Activated naive CD8-positive, alpha-beta T cell treated with anti-CD3 and anti-CD28 coated beads, Interleukin-2, amount 50 U/mL, for 24 hours (primary cell): ENCODE measurements at regions not wholly inside any gene's neighbourhood (a gene's known extent, or its start where the extent isn't known, plus 50 kb on each side); places are given as distances from the start of the nearest gene placed in this dataset.

ENCODE experiments used
- ATAC-seq: fragments of 150-1000 bp; cut with Tn5 transposase; one replicate; pipeline ENCODE4 v1.10.0; 2021
- DNase-seq: peaks from one replicate; pipeline ENCODE4 v3.0.0; 2021
- H3K27ac Mint-ChIP-seq: one replicate; pipeline ENCODE4 v1.8.0; 2021; ENCODE audit warnings: mild to moderate bottlenecking, mixed read lengths
- H3K27me3 Mint-ChIP-seq: one replicate; pipeline ENCODE4 v1.8.0; 2021; ENCODE audit warnings: mixed read lengths
- H3K36me3 Mint-ChIP-seq: one replicate; pipeline ENCODE4 v1.8.0; 2021; ENCODE audit warnings: low read depth, mixed read lengths
- H3K4me1 Mint-ChIP-seq: one replicate; pipeline ENCODE4 v1.8.0; 2021; ENCODE audit warnings: mixed read lengths
- H3K4me3 Mint-ChIP-seq: one replicate; pipeline ENCODE4 v1.8.0; 2021; ENCODE audit warnings: mild to moderate bottlenecking, moderate library complexity, mixed read lengths
- H3K9me3 Mint-ChIP-seq: one replicate; pipeline ENCODE4 v1.8.0; 2021; ENCODE audit warnings: mixed read lengths

GRCh38 chr1:30337324-30337620 is 386.1 kb downstream of the MATN1 start:
- no peaks in the 10 kb centered on the region for H3K4me1 Mint-ChIP-seq
- H3K36me3 Mint-ChIP-seq: no peaks in the 10 kb centered on the region
- H3K27me3 Mint-ChIP-seq: peaks cover 9% of the 10 kb centered on the region
- no peak overlapping the region for H3K4me3 Mint-ChIP-seq
- H3K27ac Mint-ChIP-seq: no peak overlapping the region
- H3K9me3 Mint-ChIP-seq: no peaks in the 10 kb centered on the region
- no peak for ATAC-seq
- DNase-seq: no peak

- no peaks in the 10 kb centered on the region for H3K36me3 Mint-ChIP-seq
- peaks cover 9% of the 10 kb centered on the region for H3K27me3 Mint-ChIP-seq
- no peak overlapping the region for H3K27ac Mint-ChIP-seq
- H3K4me1 Mint-ChIP-seq: no peaks in the 10 kb centered on the region
- no peak overlapping the region for H3K4me3 Mint-ChIP-seq
- DNase-seq (no peak), ATAC-seq (no peak)
- no peaks in the 10 kb centered on the region for H3K9me3 Mint-ChIP-seq
Measured at GRCh38 chr1:30336550-30337323, 386.6 kb downstream of the MATN1 start.

- no peaks in the 10 kb centered on the region for H3K36me3 Mint-ChIP-seq
- H3K4me1 Mint-ChIP-seq: no peaks in the 10 kb centered on the region
- H3K4me3 Mint-ChIP-seq: no peak overlapping the region
- H3K27ac Mint-ChIP-seq: no peak overlapping the region
- ATAC-seq (no peak), DNase-seq (no peak)
- H3K27me3 Mint-ChIP-seq: peaks cover 6% of the 10 kb centered on the region
- H3K9me3 Mint-ChIP-seq: no peaks in the 10 kb centered on the region
Measured at GRCh38 chr1:30335997-30336390, 387.4 kb downstream of the MATN1 start.

GRCh38 chr1:30335389-30335996 is 387.9 kb downstream of the MATN1 start:
- Mint-ChIP-seq H3K36me3 (no peaks in the 10 kb centered on the region), H3K9me3 (no peaks in the 10 kb centered on the region), H3K27ac (no peak overlapping the region), H3K4me3 (no peak overlapping the region), H3K27me3 (peaks cover 4% of the 10 kb centered on the region), H3K4me1 (no peaks in the 10 kb centered on the region)
- ATAC-seq (no peak), DNase-seq (no peak)

- Mint-ChIP-seq H3K27me3 (no peaks in the 10 kb centered on the region), H3K9me3 (no peaks in the 10 kb centered on the region), H3K4me3 (no peak overlapping the region), H3K4me1 (no peaks in the 10 kb centered on the region), H3K27ac (no peak overlapping the region), H3K36me3 (no peaks in the 10 kb centered on the region)
- DNase-seq: no peak
- ATAC-seq: no peak
Measured at GRCh38 chr1:30334767-30335166, 388.6 kb downstream of the MATN1 start.

GRCh38 chr1:30332116-30333094 is 391.0 kb downstream of the MATN1 start:
- Mint-ChIP-seq H3K36me3 (no peaks in the 10 kb centered on the region), H3K9me3 (no peaks in the 10 kb centered on the region), H3K4me3 (no peak overlapping the region), H3K27me3 (no peaks in the 10 kb centered on the region), H3K4me1 (no peaks in the 10 kb centered on the region), H3K27ac (no peak overlapping the region)
- ATAC-seq (no peak), DNase-seq (no peak)

GRCh38 chr1:30331415-30332065 is 391.8 kb downstream of the MATN1 start:
- H3K36me3 Mint-ChIP-seq: no peaks in the 10 kb centered on the region
- H3K4me1 Mint-ChIP-seq: no peaks in the 10 kb centered on the region
- no peak overlapping the region for H3K27ac Mint-ChIP-seq
- H3K9me3 Mint-ChIP-seq: no peaks in the 10 kb centered on the region
- no peaks in the 10 kb centered on the region for H3K27me3 Mint-ChIP-seq
- DNase-seq (no peak), ATAC-seq (no peak)
- H3K4me3 Mint-ChIP-seq: no peak overlapping the region

GRCh38 chr1:30330644-30331043 is 392.7 kb downstream of the MATN1 start:
- Mint-ChIP-seq H3K27me3 (no peaks in the 10 kb centered on the region), H3K36me3 (no peaks in the 10 kb centered on the region), H3K4me3 (no peak overlapping the region), H3K9me3 (no peaks in the 10 kb centered on the region), H3K27ac (no peak overlapping the region), H3K4me1 (no peaks in the 10 kb centered on the region)
- no peak for ATAC-seq
- no peak for DNase-seq

- ATAC-seq: no peak
- no peaks in the 10 kb centered on the region for H3K36me3 Mint-ChIP-seq
Measured at GRCh38 chr1:30329802-30330557, 393.4 kb downstream of the MATN1 start.

GRCh38 chr1:30329263-30329753 is 394.1 kb downstream of the MATN1 start:
- Mint-ChIP-seq H3K9me3 (no peaks in the 10 kb centered on the region), H3K36me3 (no peaks in the 10 kb centered on the region), H3K4me3 (no peak overlapping the region), H3K4me1 (no peaks in the 10 kb centered on the region), H3K27me3 (no peaks in the 10 kb centered on the region), H3K27ac (no peak overlapping the region)
- ATAC-seq: no peak
- no peak for DNase-seq

More at GRCh38 chr1:30329802-30330557, 393.4 kb downstream of the MATN1 start:
- DNase-seq: no peak
- H3K27me3 Mint-ChIP-seq: no peaks in the 10 kb centered on the region
- no peak overlapping the region for H3K4me3 Mint-ChIP-seq
- no peak overlapping the region for H3K27ac Mint-ChIP-seq
- no peaks in the 10 kb centered on the region for H3K9me3 Mint-ChIP-seq
- no peaks in the 10 kb centered on the region for H3K4me1 Mint-ChIP-seq

- Mint-ChIP-seq H3K27me3 (no peaks in the 10 kb centered on the region), H3K4me1 (no peaks in the 10 kb centered on the region), H3K4me3 (no peak overlapping the region), H3K9me3 (no peaks in the 10 kb centered on the region), H3K27ac (no peak overlapping the region), H3K36me3 (no peaks in the 10 kb centered on the region)
- DNase-seq: no peak
- ATAC-seq: no peak
Measured at GRCh38 chr1:30328401-30329262, 394.8 kb downstream of the MATN1 start.

- no peak for ATAC-seq
- no peaks in the 10 kb centered on the region for H3K4me1 Mint-ChIP-seq
- DNase-seq: no peak
- H3K27ac Mint-ChIP-seq: no peak overlapping the region
- peaks cover 4% of the 10 kb centered on the region for H3K27me3 Mint-ChIP-seq
- no peak overlapping the region for H3K4me3 Mint-ChIP-seq
- no peaks in the 10 kb centered on the region for H3K36me3 Mint-ChIP-seq
- H3K9me3 Mint-ChIP-seq: no peaks in the 10 kb centered on the region
Measured at GRCh38 chr1:30328100-30328370, 395.4 kb downstream of the MATN1 start.

GRCh38 chr1:30327370-30328099 is 395.9 kb downstream of the MATN1 start:
- DNase-seq (no peak), ATAC-seq (no peak)
- Mint-ChIP-seq H3K36me3 (no peaks in the 10 kb centered on the region), H3K27ac (no peak overlapping the region), H3K9me3 (no peaks in the 10 kb centered on the region), H3K4me1 (no peaks in the 10 kb centered on the region), H3K4me3 (no peak overlapping the region), H3K27me3 (peaks cover 9% of the 10 kb centered on the region)
